GM12873 (cell line): ENCODE measurements at regions not wholly inside any gene's neighbourhood (a gene's known extent, or its start where the extent isn't known, plus 50 kb on each side); places are given as distances from the start of the nearest gene placed in this dataset.

Experiments
- CTCF ChIP-seq: IDR thresholded peaks from 2 replicates; pipeline ENCODE4 v1.5.1; 2012; ENCODE audit warnings: low read depth, mild to moderate bottlenecking, moderate library complexity, low read length, control low read depth; ENCODE audit not compliant: insufficient read depth; ENCODE audit errors: missing control alignments

- TF ChIP-seq CTCF = no peak
These were observed 61.6 kb upstream of the CARD18 start for GRCh38 chr11:105201166-105201565.

- TF ChIP-seq CTCF = no peak
These were observed 57.7 kb upstream of the CARD18 start for GRCh38 chr11:105197071-105197815.

GRCh38 chr11:105193260-105193659 is 53.7 kb upstream of the CARD18 start:
- no peak for TF ChIP-seq CTCF

- TF ChIP-seq CTCF = no peak
These were observed 52.5 kb upstream of the CARD18 start for GRCh38 chr11:105192115-105192514.

- no peak for TF ChIP-seq CTCF
These were observed 50.0 kb upstream of the CARD18 start for GRCh38 chr11:105189581-105189980.
